SH-SY5Y (cell line): ENCODE measurements at regions not wholly inside any gene's neighbourhood (a gene's known extent, or its start where the extent isn't known, plus 50 kb on each side); places are given as distances from the start of the nearest gene placed in this dataset.

ENCODE experiments used
- GATA2 ChIP-seq: IDR thresholded peaks from 2 replicates; pipeline ENCODE4 v1.6.1; 2011; ENCODE audit warnings: mild to moderate bottlenecking, low read depth, low read length
- GATA3 ChIP-seq: IDR thresholded peaks from 2 replicates; pipeline ENCODE4 v1.6.1; 2011; ENCODE audit warnings: low read depth, mild to moderate bottlenecking, low read length, moderate library complexity

GRCh38 chr6:115540077-115540869, 520.4 kb downstream of the FRK start:
- TF ChIP-seq GATA2 (no peak), GATA3 (no peak)
